K562 (cell line): ENCODE measurements at regions not wholly inside any gene's neighbourhood (a gene's known extent, or its start where the extent isn't known, plus 50 kb on each side); places are given as distances from the start of the nearest gene placed in this dataset.

ENCODE experiments used
- BCOR ChIP-seq: fragments of 450-650 bp; IDR thresholded peaks from 2 replicates; pipeline ENCODE4 v1.6.1; 2016
- BRF2 ChIP-seq: IDR thresholded peaks from 3 replicates; pipeline ENCODE4 v1.6.1; 2011; ENCODE audit warnings: borderline replicate concordance, mild to moderate bottlenecking; ENCODE audit not compliant: insufficient read length, insufficient read depth
- FOXA3 ChIP-seq, 2 experiments: fragments of 450-650 bp in 1 of 2; sonication (generic) in 1 of 2; formaldehyde crosslinking; IDR thresholded peaks in 1 of 2; conservative IDR thresholded peaks in 1 of 2; 2 replicates each; pipeline versions ENCODE4 v1.4.0 to v1.8.0; 2020 to 2022; ENCODE audit warnings: mild to moderate bottlenecking in 2 of 2, missing genetic modification reagents in 1 of 2
- FUS ChIP-seq: fragments of 200-400 bp; formaldehyde crosslinking; optimal IDR thresholded peaks from 2 replicates; pipeline ENCODE3; 2017; ENCODE audit warnings: low read depth, low read length
- HNRNPUL1 ChIP-seq: fragments of 200-400 bp; formaldehyde crosslinking; IDR thresholded peaks from 2 replicates; pipeline ENCODE4 v1.6.1; 2017; ENCODE audit warnings: low read length
- NR0B1 ChIP-seq: fragments of 450-650 bp; IDR thresholded peaks from one replicate; pipeline ENCODE4 v1.6.1; 2018; ENCODE audit warnings: mild to moderate bottlenecking, moderate library complexity; ENCODE audit not compliant: partially characterized antibody
- POLR2A ChIP-seq: fragments of 450-650 bp; conservative IDR thresholded peaks from 2 replicates; pipeline ENCODE4 v1.6.1; 2016
- POLR2AphosphoS5 ChIP-seq: IDR thresholded peaks from 2 replicates; pipeline ENCODE4 v1.6.1; 2011; ENCODE audit warnings: mild to moderate bottlenecking, low read depth, low read length, moderate library complexity; ENCODE audit not compliant: control insufficient read depth, insufficient read depth
- STAG1 ChIP-seq: sonication (generic); formaldehyde crosslinking; IDR thresholded peaks from 2 replicates; pipeline ENCODE4 v1.5.0; 2020; ENCODE audit warnings: missing genetic modification reagents, borderline replicate concordance
- ZKSCAN1 ChIP-seq: fragments of 150-350 bp; IDR thresholded peaks from 2 replicates; pipeline ENCODE4 v1.6.1; 2016; ENCODE audit warnings: low read depth, low read length
- ZNF354B ChIP-seq: fragments of 250-450 bp; sonication (Bioruptor Pico); IDR thresholded peaks from 2 replicates; pipeline ENCODE4 v1.4.0; 2020
- ZNF407 ChIP-seq: fragments of 450-650 bp; IDR thresholded peaks from 2 replicates; pipeline ENCODE4 v1.6.1; 2016; ENCODE audit warnings: low read depth
- ZNF589 ChIP-seq: fragments of 200-800 bp; sonication (Bioruptor generic); IDR thresholded peaks from 2 replicates; pipeline ENCODE4 v1.6.1; 2016; ENCODE audit warnings: low read depth, missing genetic modification characterization, missing compliant biosample characterization
- TF ChIP-seq, protein P1 (sequence below): fragments of 250-450 bp; sonication (Bioruptor Pico); IDR thresholded peaks from 2 replicates; pipeline ENCODE4 v1.8.0; 2021; ENCODE audit warnings: moderate library complexity, mild to moderate bottlenecking, inconsistent platforms

DNA sequence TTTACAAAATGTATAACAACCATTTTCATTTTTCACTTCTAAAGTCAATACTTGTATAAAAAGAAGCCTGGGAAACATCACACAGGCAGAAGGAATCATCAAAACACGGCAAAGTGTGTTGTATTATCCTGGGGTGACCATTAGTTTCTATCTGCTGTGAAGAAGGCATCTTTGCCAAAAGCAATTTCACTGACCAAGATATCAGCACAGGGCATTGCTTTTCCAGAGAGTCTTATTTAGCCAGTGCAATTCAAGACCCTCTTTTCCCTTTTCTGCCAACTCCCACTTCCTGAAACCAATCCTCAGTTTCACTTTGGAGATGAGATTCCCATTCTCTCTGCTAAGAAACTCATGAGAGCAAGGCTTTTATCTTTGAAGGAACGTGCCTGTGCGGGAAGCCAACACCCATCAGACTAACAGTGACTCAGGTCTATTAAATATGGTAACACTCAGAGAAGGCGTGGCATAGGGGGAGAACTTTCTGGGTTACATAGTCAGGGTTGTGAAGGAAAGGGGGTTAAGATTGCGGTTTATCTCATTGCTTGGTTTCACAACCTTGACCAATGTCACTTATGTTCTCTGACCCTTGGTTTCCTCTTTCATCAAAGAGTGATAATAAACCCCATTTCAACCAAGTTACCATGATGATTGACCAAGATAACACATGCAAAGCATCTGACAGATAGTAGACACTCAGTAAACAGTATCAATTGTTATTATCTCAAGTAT, 666.9 kb upstream of the KLF4 start (continued):
- TF ChIP-seq ZNF407: no peak
- no peak for TF ChIP-seq FUS
- TF ChIP-seq FOXA3 (CRISPR knock-in tag; conservative IDR thresholded peaks at IDR 0.05 in 1 of 2, IDR thresholded peaks at IDR 0.05 in 1 of 2): peak in 1 of 2 experiments; percentile 46; a peak in 1 of 4 replicates
- TF ChIP-seq HNRNPUL1: no peak
- TF ChIP-seq POLR2A: no peak
- no peak for TF ChIP-seq ZNF354B
- TF ChIP-seq NR0B1: no peak
- TF ChIP-seq BCOR: no peak
- TF ChIP-seq ZKSCAN1: no peak
- no peak for TF ChIP-seq ZNF589 (CRISPR knock-in tag)
- no peak for TF ChIP-seq POLR2AphosphoS5
- TF ChIP-seq, protein P1, sequence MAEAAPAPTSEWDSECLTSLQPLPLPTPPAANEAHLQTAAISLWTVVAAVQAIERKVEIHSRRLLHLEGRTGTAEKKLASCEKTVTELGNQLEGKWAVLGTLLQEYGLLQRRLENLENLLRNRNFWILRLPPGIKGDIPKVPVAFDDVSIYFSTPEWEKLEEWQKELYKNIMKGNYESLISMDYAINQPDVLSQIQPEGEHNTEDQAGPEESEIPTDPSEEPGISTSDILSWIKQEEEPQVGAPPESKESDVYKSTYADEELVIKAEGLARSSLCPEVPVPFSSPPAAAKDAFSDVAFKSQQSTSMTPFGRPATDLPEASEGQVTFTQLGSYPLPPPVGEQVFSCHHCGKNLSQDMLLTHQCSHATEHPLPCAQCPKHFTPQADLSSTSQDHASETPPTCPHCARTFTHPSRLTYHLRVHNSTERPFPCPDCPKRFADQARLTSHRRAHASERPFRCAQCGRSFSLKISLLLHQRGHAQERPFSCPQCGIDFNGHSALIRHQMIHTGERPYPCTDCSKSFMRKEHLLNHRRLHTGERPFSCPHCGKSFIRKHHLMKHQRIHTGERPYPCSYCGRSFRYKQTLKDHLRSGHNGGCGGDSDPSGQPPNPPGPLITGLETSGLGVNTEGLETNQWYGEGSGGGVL (CRISPR knock-in tag): no peak
- no peak for TF ChIP-seq BRF2
- no peak for TF ChIP-seq STAG1 (CRISPR knock-in tag)
